Body of pancreas (tissue), 4 donors: ENCODE measurements at regions not wholly inside any gene's neighbourhood (a gene's known extent, or its start where the extent isn't known, plus 50 kb on each side); places are given as distances from the start of the nearest gene placed in this dataset.

Experiments used
- ATAC-seq: fragments of 150-250 bp; one replicate; pipeline ENCODE4 v1.9.1; 2016
- DNase-seq, 4 donors: peaks; one replicate each; pipeline ENCODE4 v3.0.0-alpha.2; 2019
- H3K27ac ChIP-seq, 4 donors: fragments of 200-600 bp; sonication (generic); 1 replicate in 3 of 4; 2 replicates in 1 of 4; pipeline versions ENCODE4 v1.5.1 to v1.6.1; 2016 to 2019; ENCODE audit warnings: mild to moderate bottlenecking in 1 of 4, mixed read lengths in 1 of 4, moderate library complexity in 1 of 4
- H3K27me3 ChIP-seq, 2 donors: fragments of 200-600 bp; sonication (generic); one replicate each; pipeline ENCODE4 v1.6.0; 2016; ENCODE audit warnings: mild to moderate bottlenecking in 1 of 2
- H3K36me3 ChIP-seq, 2 donors: fragments of 200-600 bp; sonication (generic); replicated peaks in 1 of 2; 2 replicates each; pipeline ENCODE4 v1.5.1; 2016; ENCODE audit warnings: low read depth in 2 of 2; ENCODE audit not compliant: insufficient read depth in 1 of 2
- H3K4me1 ChIP-seq: fragments of 200-600 bp; sonication (generic); one replicate; pipeline ENCODE4 v1.6.0; 2016
- H3K4me3 ChIP-seq, 2 donors: fragments of 200-600 bp; sonication (generic); 1 replicate in 1 of 2; 2 replicates in 1 of 2; pipeline ENCODE4 v1.5.1; 2016 to 2019
- H3K9me3 ChIP-seq, 3 donors: fragments of 200-600 bp; sonication (generic); 1 replicate in 2 of 3; 2 replicates in 1 of 3; pipeline ENCODE4 v1.5.1; 2016
- CTCF ChIP-seq, 7 experiments: fragments of 450-650 bp in 4 of 7; fragments of 200-600 bp in 3 of 7; sonication (generic) in 3 of 7; IDR thresholded peaks; one replicate each; pipeline ENCODE4 v1.5.1; 2016 to 2019; ENCODE audit warnings: antibody characterized with exemption in 7 of 7
- POLR2A ChIP-seq, 3 donors: fragments of 450-650 bp; IDR thresholded peaks; one replicate each; pipeline ENCODE4 v1.6.1; 2016; ENCODE audit warnings: antibody characterized with exemption in 3 of 3, mild to moderate bottlenecking in 2 of 3
- WGBS, 2 donors: methylation state at CpG; one replicate each; pipeline ENCODE4 v1.1.5; 2017; 5-methylcytosine and 5-hydroxymethylcytosine counted together
- intact Hi-C: fragments of 100-400 bp; cut with DNase I; formaldehyde crosslinking; loops from one replicate; pipeline ENCODE4 v1.15.1; 2023

- Histone ChIP-seq H3K9me3 (no peaks in the 10 kb centered on the region), H3K27me3 (no peaks in the 10 kb centered on the region), H3K4me1 (peaks cover 40% of the 10 kb centered on the region), H3K36me3 (no peaks in the 10 kb centered on the region), H3K4me3 (no peak overlapping the region), H3K27ac (peak overlapping the region; percentile 80 to 95 (median 89))
- 12% methylated on average over 13 of the region's 13 CpGs for whole genome bisulfite sequencing, 2 donors
- intact Hi-C loops: no loop called here
- ATAC-seq (peak; percentile 81), DNase-seq (peak; percentile 94 to 99 (median 98))
- TF ChIP-seq CTCF (IDR thresholded peaks at IDR 0.05) (peak in 2 of 7 experiments; percentile 23 to 31), POLR2A (IDR thresholded peaks at IDR 0.05) (no peak)
These were observed 107.5 kb upstream of the ATF7IP start for GRCh38 chr12:14257734-14258574.

GRCh38 chr12:14258575-14258940 lies 106.9 kb upstream of the ATF7IP start:
- TF ChIP-seq POLR2A (IDR thresholded peaks at IDR 0.05): no peak
- TF ChIP-seq CTCF (IDR thresholded peaks at IDR 0.05): no peak
- Histone ChIP-seq H3K27me3 (no peaks in the 10 kb centered on the region), H3K4me1 (peaks cover 40% of the 10 kb centered on the region), H3K4me3 (no peak overlapping the region), H3K36me3 (no peaks in the 10 kb centered on the region), H3K27ac (peak overlapping the region; percentile 80 to 95 (median 89)), H3K9me3 (no peaks in the 10 kb centered on the region)
- 52% methylated on average over 4 of the region's 4 CpGs for WGBS, 2 donors
- intact Hi-C loops: no loop called here
- DNase-seq: peak in 2 of 4 donors; percentile 19 to 28
- no peak for ATAC-seq

GRCh38 chr12:14259481-14260010 lies 105.9 kb upstream of the ATF7IP start:
- H3K9me3 ChIP-seq: no peaks in the 10 kb centered on the region
- no peaks in the 10 kb centered on the region for H3K36me3 ChIP-seq
- TF ChIP-seq POLR2A (IDR thresholded peaks at IDR 0.05) (no peak), CTCF (IDR thresholded peaks at IDR 0.05) (no peak)
- 79 to 82% methylated on average over 11 of the region's 11 CpGs for WGBS, 2 donors
- no peaks in the 10 kb centered on the region for H3K27me3 ChIP-seq
- peak overlapping the region; percentile 70 to 95 (median 90) for H3K27ac ChIP-seq
- peaks cover 40% of the 10 kb centered on the region for H3K4me1 ChIP-seq
- intact Hi-C loops: loop anchor here (10.0 kb wide), 1 partner anchor 95 kb away; no protein-coding TSS in a partner anchor
- ATAC-seq: no peak
- no peak for DNase-seq
- H3K4me3 ChIP-seq: no peak overlapping the region

GRCh38 chr12:14260011-14260993 lies 105.2 kb upstream of the ATF7IP start:
- H3K27ac ChIP-seq: peak overlapping the region; percentile 70 to 95 (median 90)
- H3K9me3 ChIP-seq: no peaks in the 10 kb centered on the region
- DNase-seq: peak; percentile 94 to 96 (median 96)
- peak in 2 of 3 donors; percentile 31 to 66 for TF ChIP-seq POLR2A (IDR thresholded peaks at IDR 0.05)
- TF ChIP-seq CTCF (IDR thresholded peaks at IDR 0.05): no peak
- H3K4me3 ChIP-seq: no peak overlapping the region
- no peaks in the 10 kb centered on the region for H3K36me3 ChIP-seq
- WGBS, 2 donors: 14 to 17% methylated on average over 12 to 31 of the region's 31 CpGs
- peaks cover 40% of the 10 kb centered on the region for H3K4me1 ChIP-seq
- no peaks in the 10 kb centered on the region for H3K27me3 ChIP-seq
- ATAC-seq: peak; percentile 63
- intact Hi-C loops: loop anchor here (10.0 kb wide), 1 partner anchor 94 kb away; no protein-coding TSS in a partner anchor
